Left kidney (tissue), 1 donor: ENCODE measurements at regions not wholly inside any gene's neighbourhood (a gene's known extent, or its start where the extent isn't known, plus 50 kb on each side); places are given as distances from the start of the nearest gene placed in this dataset.
"Not testable (repeated sequence)": the region's sequence is repeated elsewhere in the genome, so short reads cannot be mapped to it uniquely, and the experiment has no call there.

Source experiments
- DNase-seq: peaks from one replicate; pipeline ENCODE4 v3.0.0-alpha.2; 2013

DNA sequence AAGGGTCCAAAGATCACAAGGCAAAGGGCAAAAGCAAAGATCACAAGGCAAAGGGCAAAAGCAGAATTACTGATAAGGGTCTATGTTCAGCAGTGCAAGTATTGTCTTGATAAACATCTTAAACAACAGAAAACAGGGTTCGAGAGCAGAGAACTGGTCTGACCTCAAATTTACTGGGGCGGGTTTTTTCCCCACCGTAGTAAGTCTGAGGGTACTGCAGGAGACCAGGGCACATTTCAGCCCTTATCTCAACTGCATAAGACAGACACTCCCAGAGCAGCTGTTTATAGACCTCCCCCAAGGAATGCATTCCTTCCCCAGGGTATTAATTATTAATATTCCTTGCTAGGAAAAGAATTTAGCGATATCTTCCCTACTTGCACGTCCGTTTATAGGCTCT lies 61.3 kb downstream of the ZNF860 start:
- DNase-seq = not testable (repeated sequence)

DNA sequence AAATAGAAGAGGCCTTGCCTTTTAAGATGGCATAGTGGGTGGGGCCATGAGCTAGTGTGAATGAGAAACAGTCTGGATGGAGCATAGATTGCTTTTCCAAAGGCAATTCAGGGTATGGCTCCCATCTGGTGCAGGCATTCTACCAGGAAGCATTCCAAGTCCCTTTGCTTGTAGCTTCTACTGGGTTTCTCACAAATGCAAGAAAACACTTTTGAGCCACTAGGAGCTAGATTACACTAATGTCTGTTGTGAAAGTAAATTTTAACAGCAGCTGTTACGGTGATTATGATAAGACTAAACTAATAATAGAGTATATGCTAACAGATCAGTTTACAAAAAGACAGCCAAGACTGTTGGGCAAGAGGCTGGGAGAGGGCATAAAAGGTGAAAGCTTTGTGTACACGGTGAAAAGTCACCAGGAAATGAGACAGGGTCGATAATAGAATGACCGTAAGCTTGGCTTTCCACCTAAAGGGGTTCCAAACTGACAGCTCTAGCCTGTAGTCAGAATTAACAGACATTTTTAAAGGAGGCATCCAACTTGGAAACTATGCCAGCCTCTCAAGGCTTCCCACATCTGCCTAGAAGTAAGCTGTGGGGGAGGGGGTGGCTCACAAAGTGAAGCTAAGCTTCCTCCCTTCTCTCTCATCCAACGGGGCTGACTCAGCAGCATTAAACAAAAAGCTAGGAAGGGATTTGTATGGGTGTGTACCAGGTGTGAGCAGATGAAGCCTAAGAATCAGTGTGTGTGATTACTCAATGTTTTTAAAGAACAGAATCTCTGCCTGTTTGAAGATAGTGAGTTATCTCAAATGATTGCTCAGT lies 61.1 kb upstream of the GPD1L start:
- DNase-seq = peak; percentile 41

DNA sequence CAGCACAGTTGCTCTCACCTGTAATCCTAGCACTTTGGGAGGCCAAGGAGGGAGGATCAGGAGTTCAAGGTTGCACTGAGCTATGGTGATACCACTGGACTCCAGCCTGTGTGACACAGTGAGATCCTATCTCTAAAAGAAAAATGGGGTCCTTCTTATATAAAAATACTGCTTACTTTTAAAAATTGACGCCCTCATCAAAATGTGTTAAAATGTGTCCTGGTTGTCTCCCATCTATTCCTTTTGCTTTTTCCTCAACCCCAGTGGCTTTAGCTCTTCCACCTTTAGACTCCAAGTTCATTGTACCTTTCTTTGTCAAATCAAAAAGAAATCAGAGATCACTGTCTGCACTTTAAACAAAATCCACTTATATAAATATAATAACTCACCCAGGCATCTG lies 60.3 kb upstream of the GPD1L start:
- no peak for DNase-seq

DNA sequence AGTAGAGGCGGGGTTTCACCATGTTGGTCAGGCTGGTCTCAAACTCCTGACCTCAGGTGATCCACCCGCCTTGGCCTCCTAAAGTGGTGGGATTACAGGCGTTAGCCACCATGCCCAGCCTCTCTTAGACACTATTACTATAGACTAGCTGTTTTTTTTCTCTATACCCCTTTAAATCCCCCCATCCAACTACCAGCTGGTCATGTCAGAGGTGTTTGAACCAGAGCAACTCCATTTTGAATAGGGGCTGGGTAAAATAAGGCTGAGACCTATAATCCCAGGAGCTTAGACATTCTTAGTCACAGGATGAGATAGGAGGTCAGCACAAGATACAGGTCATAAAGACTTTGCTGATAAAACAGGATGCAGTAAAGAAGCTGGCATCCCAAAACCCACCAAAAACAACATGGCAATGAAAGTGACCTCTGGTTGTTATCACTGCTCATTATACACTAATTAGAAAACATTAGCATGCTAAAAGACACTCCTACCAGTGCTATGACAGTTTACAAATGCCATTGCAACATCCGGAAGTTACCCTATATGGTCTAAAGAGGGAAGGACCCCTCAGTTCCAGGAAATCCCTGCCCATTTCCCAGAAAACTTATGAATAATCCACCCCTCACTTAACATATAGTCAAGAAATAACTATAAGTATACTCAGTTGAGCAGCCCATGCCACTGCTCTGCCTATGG lies 57.8 kb upstream of the GPD1L start:
- no peak for DNase-seq

GRCh38 chr3:32049916-32050315 lies 56.5 kb upstream of the GPD1L start:
- DNase-seq = no peak

DNA sequence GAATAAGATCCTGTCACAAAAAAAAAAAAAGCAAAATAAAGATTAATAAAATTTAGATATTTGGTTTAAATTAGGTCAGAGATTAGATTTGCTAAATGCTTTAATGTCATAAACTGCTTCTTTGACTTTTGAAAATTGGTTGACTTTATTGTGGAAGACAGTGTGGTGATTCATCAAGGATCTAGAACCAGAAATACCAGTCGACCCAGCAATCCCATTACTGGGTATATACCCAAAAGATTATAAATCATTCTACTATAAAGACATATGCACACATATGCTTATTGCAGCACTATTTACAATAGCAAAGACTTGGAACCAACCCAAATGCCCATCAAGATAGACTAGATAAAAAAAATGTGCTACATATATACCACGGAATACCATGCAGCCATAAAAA lies 54.2 kb upstream of the GPD1L start:
- not testable (repeated sequence) for DNase-seq

DNA sequence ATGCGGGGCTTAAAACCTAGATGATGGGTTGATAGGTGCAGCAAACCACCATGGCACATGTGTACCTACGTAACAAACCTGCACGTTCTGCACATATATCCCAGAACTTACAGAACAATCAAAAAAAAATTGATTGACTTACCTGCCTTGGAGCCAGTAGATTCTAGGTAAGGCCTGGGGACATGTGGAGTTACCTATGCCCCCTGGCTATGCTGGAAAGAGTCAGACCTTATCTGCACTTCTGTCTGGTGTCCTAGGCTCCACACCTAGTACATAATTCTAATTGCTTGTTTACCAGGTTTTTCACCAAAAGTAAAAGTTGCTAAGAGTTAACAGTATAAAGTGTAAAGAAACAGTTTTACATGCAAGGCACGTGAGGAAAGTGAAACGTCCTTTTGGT lies 53.6 kb upstream of the GPD1L start:
- DNase-seq = not testable (repeated sequence)

- DNase-seq = no peak
Observed at GRCh38 chr3:32056559-32057290, 49.7 kb upstream of the GPD1L start.
